NCI-H524 treated with DMSO at 0.1 percent for 48 hours (cell line): ENCODE measurements at regions not wholly inside any gene's neighbourhood (a gene's known extent, or its start where the extent isn't known, plus 50 kb on each side); places are given as distances from the start of the nearest gene placed in this dataset.

ENCODE experiments used
- DNase-seq: peaks from one replicate; lab custom pipeline; 2025; lab: John Stamatoyannopoulos, UW

DNA sequence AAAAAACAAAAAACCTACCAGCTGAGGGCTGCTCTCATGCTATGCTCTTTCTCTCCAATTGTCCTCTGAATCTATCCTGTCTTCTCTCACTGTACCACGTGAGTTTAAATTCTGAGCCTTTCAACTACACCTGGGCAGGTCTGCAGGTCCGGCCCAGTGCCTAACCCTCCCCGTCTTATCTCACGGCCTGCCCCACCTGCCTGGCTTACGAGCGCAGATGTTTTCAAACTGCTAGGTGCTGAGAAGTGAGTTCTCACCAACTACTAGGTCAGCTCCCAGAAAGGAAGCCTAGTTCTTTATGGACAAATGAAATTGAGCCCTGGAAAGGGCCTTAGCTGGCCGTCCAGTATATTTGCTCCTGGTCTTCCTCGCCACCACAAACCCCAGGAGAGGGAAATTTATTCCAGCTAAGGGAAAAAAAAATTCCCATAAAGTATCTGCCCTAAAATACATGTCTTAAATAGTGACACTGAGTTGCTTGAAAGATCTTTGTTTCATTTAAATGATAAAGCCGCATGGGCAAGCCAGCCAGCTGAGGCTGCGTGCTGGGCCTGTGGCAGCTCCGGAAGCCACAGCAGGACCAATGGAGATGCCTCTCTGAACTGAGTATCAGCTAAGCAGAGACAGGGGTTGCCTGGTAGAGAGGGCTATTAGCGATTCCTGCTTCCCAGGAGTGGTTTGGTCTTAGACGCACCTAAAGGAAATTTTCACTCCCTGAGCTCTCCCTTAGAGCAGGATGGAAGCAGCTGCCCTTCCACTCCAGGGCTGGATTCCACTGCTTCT is 92.5 kb upstream of the NCK2 start:
- DNase-seq, result no peak

DNA sequence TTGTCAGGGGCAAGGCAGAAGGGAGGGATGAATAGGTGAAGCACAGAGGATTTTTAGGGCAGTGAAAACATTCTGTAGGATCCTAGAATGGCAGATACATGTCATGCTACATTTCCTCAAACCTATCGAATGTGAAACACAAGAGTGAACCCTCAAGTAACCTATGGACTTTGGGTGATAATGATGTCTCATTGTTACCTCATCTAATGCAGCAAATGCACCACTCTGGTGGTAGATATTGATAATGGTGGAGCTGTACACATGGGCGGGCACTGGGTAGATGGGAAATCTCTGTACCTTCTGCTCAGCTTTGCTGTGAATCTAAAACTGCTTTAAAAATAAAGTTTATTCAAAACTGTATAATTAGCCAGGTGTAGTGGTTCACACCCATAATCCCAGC is 95.2 kb upstream of the NCK2 start:
- DNase-seq, result no peak

DNA sequence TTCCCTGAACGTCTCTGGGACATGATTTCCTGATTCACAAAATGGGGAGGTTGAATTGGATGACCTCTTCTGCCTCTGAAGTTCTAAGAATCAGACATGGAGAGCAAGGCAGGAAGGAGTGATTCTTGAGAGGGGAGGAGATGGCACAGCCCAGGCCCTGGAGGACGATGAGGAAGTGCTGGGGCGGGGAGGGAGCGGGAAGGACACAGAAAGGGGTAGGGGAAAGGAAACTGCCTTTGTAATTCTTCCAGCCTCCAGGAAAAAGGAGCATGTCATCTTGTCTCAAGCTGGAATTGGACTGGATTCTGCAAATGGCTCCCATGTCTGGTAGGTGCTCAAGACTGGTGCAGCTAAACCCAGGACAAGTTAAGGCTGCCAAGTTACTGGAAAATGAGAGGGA is 97.0 kb upstream of the NCK2 start:
- DNase-seq, result no peak

DNA sequence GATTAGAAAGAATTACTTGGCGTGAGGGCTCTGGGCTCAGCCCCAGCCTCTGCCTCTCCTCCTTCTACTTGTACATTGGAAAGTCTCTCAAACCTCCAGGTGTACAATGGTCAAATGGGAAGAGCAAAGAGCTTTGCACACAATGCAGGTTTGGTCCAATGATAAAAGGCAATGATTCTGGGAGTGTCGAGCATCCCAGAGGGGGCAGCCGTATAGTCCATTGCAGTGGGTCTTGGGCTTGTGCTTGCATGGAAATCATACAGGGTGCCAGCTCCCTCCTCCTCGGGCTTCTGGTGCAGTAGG is 98.0 kb upstream of the NCK2 start:
- no peak for DNase-seq

- DNase-seq, result no peak
Measured at GRCh38 chr2:105645938-105646773, 98.6 kb upstream of the NCK2 start.

- no peak for DNase-seq
Measured at GRCh38 chr2:105645031-105645937, 99.4 kb upstream of the NCK2 start.

DNA sequence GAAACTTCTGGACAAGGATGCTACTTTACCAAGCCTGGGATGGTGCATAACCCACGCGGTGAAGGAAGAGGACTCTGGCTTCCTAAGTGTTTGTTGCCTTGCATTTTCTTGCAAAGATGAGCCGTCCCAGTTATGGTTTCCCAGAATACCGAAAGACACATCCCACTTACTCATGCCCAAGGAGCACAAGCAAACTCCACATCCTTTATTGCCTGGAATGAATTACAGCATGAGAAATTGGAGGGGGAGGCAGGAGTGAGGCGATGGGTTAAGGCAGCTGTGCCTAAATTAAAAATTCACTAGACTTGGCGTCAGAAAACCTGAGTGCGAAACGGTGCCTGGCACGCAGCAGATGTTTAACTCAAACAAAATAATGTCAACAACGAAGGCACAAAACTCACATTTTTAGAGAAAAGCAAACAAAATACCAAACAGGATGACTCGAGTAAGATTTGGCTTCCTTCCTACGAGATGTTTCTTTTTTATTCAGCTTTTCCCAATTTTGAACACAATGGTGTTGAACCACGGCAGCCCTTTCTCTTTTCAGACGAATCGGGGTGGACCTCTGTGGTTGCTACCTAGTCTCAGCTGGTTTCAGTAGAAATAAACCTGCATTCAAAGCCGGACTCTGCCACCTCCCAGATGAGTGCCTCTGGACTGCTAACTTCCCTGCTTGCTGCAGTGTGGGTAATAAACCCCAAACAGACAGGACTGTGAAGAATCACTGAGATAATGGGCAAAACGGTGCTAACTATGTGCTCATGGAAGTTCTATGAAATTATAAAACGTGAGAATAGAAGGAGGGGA is 100.3 kb upstream of the NCK2 start:
- no peak for DNase-seq

DNA sequence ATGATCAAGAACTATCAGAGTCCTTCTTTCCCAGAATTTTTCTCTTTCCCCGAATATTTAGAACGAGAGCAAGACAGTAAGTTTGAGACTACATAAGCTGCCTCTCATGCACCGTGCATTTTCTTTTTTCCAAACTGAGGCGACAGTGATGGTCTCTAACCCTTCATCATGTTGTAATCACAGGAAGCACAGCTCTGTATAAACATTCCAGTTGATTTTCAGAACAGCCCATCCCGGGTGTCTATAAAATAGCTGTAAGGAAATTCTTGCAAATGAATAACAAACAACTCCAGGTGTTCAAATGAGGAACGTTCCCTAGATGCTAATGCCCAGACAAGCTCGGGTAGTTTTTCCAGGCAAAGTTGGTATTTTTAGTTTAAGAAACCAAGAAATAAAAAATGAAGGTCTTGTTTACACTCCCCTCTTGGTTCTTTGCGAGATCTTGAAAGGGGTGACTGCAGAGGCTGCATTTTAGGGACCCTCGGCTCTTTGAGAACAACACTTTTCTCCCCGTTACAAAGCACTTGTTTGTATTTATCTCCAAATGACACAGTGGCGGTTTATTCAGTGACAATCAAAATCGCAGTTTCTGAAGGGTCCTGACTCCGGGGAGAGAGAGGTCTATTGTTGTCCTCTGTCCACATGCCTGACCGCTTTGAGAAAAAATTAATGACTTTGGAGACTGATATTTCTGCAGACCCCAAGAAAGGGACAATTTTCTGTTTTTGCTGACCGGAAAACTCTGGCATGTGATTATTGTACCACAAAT is 101.1 kb upstream of the NCK2 start:
- no peak for DNase-seq

DNA sequence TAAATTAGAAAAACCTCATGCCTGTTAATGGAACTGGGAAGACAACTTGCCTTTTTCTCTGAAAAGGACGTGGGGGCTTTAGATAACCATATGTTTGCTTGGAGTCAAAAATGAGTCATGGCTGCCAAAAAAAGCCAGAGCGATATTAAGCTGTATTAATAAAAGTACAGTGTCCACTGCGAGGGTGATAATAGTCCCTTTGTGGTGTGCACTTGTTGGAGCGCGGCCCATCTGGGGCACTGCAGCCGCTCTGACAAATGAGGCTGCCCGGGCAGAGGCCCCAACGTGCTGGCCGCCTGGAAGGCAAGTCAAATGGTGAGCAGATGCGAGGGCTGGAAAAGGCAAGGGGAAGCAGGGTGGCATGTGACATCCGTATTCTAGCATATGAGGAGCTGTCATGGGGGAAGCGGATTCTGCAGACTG is 103.3 kb upstream of the NCK2 start:
- no peak for DNase-seq

GRCh38 chr2:105640246-105640645 is 104.5 kb upstream of the NCK2 start:
- DNase-seq, result no peak

- DNase-seq, result no peak
Measured at GRCh38 chr2:105636109-105636740, 108.5 kb upstream of the NCK2 start.

DNA sequence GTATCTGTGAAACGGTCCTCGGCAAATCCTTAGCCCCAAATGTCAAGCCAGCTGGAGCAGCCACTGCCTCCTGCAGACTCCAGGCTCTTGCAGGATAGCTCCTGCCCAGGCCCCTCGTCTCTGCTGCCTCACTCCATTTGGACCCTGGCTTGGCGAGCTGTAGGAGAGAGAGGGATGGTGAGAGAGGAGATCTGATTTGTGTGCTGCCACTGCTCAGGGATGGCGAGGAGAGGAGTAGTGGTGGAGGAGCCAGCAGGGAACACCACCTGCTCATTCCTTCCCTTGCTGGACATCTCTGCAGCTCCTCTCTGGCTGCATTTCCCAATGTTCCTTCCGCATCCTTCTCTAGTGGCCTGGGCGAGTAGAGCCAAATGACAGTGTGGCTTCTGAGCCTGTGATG is 109.1 kb upstream of the NCK2 start:
- DNase-seq, result no peak

- DNase-seq, result no peak
Measured at GRCh38 chr2:105634198-105634597, 110.5 kb upstream of the NCK2 start.

DNA sequence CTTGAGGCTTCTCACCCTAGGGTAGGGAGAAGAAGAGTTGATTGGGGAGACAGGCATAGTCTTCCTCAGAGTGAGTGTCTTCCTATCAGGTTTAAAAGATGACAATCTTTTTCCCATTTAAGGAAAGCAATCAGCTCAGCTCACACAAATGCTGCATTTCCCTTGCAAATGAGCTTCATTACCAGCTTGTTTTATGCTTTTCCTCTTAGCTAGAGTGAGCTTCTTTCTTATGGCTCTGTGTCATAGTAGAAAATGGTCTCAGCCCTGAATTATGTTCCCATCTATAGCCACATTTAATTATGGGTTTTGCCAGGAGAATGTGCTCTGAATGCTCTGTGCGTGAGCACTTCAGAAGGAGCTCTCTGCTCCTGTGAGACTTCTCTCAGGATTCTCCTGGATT is 112.8 kb upstream of the NCK2 start:
- DNase-seq, result no peak

DNA sequence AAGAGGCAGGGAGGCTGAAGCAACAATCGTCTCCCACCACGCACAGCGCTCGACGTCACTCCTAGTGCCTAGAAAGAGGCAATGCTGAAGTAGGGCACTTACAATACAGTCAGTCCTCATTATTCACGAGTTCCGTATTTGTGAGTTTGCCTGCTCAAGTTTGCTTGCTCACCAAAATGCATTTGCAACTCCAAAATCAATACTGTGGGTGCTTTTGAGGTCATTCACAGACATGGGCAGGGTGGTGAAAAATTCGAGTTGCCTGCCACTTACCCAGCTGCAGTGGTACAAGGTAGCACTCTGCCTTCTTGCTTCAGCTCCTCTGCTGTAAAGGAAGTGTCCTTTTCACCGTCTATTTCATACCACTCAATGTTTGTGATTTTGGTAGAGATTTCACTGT is 113.7 kb upstream of the NCK2 start:
- no peak for DNase-seq

- no peak for DNase-seq
Measured at GRCh38 chr2:105629634-105630033, 115.1 kb upstream of the NCK2 start.

- DNase-seq, result no peak
Measured at GRCh38 chr2:105627534-105627933, 117.2 kb upstream of the NCK2 start.

DNA sequence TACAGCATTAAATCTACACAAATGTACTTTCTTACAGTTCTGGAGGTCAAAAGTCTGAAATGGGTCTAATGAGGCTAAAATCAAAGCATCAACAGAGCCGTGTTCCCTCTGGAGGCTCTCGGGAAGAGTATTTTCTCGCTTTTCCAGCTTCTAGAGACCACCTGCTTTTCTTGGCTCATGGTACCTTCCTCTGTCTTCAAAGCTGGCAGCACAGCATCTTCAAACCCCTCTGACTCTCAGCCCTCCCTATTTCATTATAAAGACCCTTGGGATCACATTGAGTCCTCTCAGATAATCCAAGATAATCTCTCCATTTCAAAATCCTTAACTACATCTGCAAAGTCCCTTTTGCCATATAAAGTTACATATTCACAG is 117.8 kb upstream of the NCK2 start:
- DNase-seq, result no peak

GRCh38 chr2:105626212-105626965 is 118.3 kb upstream of the NCK2 start:
- DNase-seq, result no peak

DNA sequence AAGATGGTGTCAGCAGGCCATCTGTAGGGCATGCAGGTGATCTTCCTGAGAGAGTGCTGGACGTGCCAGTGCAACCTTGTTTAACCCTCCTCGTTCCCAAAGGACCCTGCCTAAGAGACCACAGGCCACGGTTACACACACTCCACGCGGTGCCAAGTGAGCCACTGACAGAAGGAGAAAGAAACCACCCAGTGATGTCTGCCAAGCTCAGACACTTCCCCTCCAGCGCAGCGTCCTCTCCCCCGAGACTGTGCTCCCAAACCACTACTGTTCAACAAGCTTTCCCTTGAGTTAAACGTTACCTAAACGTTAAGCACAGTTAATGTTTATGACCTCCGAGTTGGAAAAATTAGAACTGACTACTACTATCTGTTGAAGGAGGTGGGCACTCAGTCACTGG is 119.1 kb upstream of the NCK2 start:
- DNase-seq, result no peak
